Hematopoietic multipotent progenitor cell (in vitro differentiated cells): ENCODE measurements at regions not wholly inside any gene's neighbourhood (a gene's known extent, or its start where the extent isn't known, plus 50 kb on each side); places are given as distances from the start of the nearest gene placed in this dataset.

Experiments
- DNase-seq, 3 donors: peaks; one replicate each; pipeline ENCODE4 v3.0.0-alpha.2; 2011 to 2015; ENCODE audit warnings: low read depth in 2 of 3, low spot score in 2 of 3

DNA sequence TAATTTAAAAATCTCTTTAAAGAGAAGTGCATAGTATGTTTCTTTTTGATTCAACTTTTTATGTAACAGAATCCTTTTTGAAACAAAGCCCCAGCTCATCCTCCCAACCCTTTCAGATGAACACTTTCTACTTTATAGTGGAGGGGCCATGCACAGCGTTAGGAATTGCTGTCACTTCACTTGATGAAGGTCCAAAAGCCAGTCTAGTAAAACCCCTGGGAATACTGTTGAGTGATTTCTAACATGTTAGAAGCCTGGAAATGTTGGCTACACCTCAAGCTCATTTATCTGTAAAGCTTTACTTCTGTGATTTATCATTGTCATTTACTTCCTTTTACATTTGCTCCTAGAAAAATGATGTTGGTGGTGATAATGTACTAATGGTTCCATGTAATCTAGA, 1608.9 kb upstream of the TENM3 start:
- no peak for DNase-seq

GRCh38 chr4:180635281-180635680, 1607.9 kb upstream of the TENM3 start:
- DNase-seq, result no peak

- DNase-seq, result peak in 2 of 3 donors; percentile 10 to 17
Observed at GRCh38 chr4:180636696-180637404, 1606.4 kb upstream of the TENM3 start.

DNA sequence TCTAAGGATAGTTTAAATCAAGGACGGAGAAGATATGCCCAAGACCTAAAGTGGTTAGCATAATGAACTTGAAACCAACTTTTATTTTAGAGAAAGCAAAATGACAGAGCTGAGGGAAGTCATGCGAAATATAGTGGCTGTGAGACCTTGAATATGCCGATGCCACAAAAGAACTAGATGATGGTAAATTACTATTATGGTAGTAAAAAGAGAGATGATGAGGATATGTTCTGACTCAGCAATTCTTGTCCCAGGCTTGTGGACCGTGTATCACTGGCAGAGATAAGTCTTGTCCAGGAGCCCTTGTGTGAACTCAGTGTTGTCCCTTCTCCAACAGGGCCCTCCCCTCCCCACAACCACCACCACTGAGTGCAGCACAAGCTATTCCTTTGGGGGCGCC, 1605.6 kb upstream of the TENM3 start:
- no peak for DNase-seq

DNA sequence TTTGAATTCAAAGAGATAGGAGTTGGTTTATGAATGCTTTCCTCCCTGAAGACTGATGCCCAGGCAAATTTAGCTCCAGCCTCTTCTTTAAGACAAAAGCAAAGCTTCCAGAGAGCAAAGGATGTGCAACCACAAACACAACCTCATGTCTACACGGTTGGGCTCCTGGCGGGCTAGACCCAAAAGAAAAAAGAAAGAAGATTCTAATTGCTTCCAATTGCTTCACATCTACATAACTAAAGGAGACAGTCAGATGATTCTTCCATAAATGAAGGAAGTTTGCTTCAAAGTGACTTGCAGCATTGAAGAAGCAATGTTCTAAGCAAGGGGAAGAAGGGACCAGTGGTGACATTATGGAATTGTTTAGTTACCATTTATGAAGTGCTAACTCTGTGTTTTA, 1603.0 kb upstream of the TENM3 start:
- no peak for DNase-seq

DNA sequence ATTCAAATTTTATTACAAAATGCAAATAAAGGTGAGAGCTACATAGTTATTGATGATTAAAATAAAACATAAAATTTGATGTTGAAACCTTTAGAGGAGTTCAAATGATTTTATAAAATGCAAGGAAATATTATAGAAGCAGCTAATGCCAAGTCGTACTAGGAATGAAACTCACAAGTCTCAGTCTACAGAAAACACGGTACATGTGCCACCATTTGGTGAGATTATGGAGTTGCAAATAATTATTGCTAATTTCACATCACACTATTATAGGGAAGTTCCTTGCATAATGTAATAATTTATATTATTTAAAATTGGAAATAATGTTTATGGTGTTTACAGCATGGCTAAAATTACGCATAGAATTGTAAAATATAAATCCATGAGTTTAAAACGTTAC, 1601.7 kb upstream of the TENM3 start:
- DNase-seq, result peak in 1 of 3 donors; percentile 33

GRCh38 chr4:180642732-180643131, 1600.5 kb upstream of the TENM3 start:
- no peak for DNase-seq

GRCh38 chr4:180650273-180650672, 1592.9 kb upstream of the TENM3 start:
- no peak for DNase-seq

- no peak for DNase-seq
Observed at GRCh38 chr4:180652533-180652932, 1590.7 kb upstream of the TENM3 start.

GRCh38 chr4:180655886-180656285, 1587.3 kb upstream of the TENM3 start:
- DNase-seq, result no peak

DNA sequence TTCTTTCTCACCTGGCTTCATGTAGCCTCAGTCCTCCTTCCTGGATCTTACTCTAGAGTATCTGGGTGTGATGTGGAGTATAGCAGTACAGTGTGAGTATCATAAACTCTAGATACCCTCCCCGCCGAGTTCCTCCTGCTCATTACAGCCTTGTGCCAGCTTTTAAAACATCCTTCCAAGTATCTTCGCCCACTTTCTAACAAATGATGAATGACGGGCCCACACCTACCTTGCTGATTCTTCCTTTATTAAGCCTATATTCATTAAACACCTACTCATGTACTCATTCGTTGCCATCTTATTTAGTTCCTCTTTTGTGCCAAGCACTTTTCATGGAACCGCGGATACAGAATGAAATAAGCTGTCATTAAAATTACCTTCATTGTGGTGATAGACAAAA, 1585.3 kb upstream of the TENM3 start:
- no peak for DNase-seq

GRCh38 chr4:180664766-180665368, 1578.3 kb upstream of the TENM3 start:
- DNase-seq, result peak; percentile 2 to 84 (median 65)

GRCh38 chr4:180665481-180665880, 1577.7 kb upstream of the TENM3 start:
- no peak for DNase-seq

DNA sequence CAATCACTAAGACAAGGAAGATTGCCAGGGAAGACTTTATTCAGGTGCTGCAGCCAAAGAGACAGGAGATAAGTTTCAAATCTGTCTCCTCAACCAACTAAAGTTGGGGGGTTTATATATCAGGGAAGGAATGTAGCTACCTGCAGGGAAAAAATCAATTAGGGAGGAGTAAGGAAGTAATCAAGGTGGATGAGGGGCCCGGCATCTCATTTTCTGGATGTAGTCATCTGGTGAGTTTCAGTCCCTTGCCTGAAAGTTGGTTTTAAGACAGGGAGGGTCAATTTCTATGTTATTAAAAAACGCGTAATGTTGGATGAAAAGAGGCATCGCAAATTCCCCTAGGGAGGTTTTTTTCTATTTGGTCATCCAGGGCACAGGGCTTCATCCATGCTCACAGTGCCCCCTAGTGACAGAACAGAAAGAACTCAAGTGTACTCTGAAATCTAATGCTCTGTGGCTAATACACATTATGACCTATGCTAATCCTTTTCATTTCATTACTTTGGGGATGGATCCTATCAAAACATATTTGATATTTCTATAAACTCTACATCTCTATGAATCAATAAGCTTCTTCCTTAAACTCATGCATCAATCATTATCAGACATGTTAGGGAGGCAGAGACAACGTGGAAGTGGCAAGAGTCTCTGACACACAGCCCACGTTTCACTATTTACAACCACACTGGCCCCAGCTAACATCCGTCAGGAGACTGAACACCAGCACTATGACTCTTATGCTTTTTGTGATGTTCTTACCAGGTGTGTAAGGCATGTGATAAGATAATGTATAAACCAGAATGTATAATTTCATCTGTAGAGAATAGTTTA, 1577.0 kb upstream of the TENM3 start:
- DNase-seq, result peak in 2 of 3 donors; percentile 63 to 82

GRCh38 chr4:180668732-180669131, 1574.5 kb upstream of the TENM3 start:
- DNase-seq, result no peak

GRCh38 chr4:180669680-180670079, 1573.5 kb upstream of the TENM3 start:
- DNase-seq, result no peak

DNA sequence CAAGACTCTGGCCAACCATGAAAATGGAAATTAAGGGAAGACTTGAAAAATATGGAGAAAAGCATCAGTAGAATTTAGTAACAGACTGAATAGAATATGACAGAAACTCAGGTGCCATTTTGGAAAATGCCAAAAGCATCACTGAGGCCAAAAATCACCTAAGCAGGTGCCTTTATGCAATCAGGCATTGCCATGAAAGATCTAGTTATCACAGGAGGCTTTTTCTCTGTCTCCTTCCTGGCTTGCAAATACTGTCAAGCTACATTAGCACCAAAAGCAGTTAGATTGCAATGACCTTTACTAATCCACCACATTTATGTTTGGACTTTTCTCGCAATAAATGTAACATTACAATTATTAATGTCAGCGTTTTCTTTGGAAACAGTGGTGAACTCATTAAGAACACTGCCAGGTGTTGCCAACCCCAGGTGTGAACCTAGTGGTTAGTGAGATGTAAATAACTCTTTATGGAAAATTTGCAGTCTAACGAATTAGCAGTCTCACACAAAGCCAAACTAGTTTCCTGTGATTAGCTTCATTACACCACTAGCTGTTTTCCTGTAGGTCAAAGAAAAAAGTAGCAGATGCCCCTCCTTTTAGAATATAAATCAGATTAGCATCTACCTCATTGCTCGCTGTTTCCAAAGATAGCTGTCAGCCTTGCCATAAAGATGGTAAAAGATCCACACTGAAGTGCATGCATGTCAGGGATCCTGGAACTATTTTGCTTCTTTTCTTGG, 1568.4 kb upstream of the TENM3 start:
- no peak for DNase-seq

DNA sequence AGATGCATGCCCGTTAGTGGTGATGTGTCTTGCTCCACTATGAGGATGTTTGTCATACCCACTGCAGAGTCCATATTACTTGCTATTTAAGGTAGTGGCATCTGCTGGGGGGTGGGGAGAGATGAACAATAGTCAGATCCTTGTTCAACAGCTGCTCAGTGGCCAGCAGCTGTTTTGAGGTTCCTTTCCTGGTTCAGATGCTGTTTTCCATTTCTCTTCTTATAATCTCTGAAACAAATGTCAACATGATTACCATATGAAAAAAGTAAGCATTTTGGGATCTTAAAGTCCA, 1567.9 kb upstream of the TENM3 start:
- no peak for DNase-seq

- no peak for DNase-seq
Observed at GRCh38 chr4:180680305-180680704, 1562.9 kb upstream of the TENM3 start.

GRCh38 chr4:180682776-180683175, 1560.4 kb upstream of the TENM3 start:
- no peak for DNase-seq

DNA sequence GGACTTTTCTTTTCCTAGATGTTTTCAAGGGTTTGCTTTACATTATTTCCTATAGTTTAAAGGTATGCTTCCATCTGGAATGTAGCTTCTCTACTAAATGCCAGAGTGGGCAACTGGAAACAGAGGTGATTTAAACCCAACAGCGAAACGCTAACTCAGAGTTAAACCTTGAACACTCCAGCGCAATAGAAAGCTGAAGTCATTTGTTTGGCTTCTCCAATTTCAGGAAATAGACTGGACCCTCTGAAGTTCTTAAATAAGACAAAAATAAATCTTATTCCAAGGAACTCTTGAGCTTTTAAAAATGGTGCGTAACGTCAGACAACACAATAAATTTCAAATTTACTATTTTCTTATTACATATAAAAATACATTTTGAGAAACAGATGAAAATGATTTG, 1560.0 kb upstream of the TENM3 start:
- DNase-seq, result no peak
